HG03025 (cell line): ENCODE measurements at regions not wholly inside any gene's neighbourhood (a gene's known extent, or its start where the extent isn't known, plus 50 kb on each side); places are given as distances from the start of the nearest gene placed in this dataset.

Experiments used
- ATAC-seq: cut with Tn5 transposase; IDR thresholded peaks from one replicate; pipeline ENCODE4 v1.9.1; 2021; ENCODE audit warnings: mild to moderate bottlenecking, moderate library complexity; ENCODE audit not compliant: unreplicated experiment, low FRiP score

DNA sequence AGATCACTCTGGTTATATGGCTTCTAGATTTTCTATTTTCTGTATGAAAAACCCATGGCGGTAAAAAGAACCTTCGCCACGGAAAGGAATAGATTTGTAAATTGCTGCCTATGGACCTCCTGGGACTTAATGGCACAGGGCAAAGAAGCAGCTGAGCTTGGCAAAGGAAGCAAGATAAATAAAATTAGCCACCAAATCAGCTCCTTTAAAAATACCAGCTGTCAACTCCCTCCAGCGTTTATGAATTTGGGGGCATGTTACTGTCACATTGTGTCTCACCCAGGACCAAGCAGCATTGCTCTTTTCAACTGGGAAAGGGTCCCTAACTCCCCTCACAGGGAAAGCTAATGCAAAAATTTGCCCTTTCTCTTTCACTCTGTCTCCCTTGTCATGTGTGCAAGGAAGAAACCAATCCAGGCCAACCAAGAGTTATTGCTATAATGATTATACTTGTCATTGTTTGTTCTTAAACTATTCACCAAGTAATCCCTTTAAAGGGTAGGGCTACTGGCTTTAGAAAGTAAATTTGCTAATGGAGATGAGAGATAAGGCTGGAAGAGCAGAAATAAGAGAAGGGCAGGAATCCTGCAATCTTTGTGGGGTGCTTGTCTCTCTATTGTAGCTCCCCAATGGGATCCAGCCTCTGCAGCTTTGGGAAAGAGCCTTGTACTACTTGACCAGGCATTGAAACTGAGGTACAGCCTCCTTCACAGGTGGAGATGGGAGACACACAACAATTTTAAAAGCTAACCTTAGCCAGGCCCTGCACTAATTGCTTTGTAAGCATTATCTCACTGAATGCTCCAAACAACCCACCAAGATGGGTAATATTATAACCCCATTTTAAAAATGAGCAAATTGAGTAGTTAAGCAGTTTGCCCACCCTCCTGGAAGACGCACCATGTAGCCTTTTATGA, 119.1 kb upstream of the KLF7 start:
- ATAC-seq, result no peak

DNA sequence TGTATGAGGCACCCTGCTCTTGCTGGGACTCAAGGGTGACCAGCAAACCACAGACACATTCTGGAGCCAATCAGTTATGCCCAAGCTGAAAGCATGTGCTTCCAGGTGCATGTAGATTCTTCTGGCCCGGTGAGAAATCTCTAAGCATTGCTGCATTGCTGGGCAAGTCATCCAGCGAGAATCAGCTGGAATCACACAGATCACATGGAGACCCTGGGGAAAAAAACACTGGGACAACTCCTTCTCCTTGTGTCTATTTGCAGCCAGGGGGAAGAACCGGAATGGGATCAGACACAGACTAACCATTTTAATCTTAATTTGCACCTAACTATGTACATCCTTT, 119.7 kb upstream of the KLF7 start:
- ATAC-seq, result no peak

DNA sequence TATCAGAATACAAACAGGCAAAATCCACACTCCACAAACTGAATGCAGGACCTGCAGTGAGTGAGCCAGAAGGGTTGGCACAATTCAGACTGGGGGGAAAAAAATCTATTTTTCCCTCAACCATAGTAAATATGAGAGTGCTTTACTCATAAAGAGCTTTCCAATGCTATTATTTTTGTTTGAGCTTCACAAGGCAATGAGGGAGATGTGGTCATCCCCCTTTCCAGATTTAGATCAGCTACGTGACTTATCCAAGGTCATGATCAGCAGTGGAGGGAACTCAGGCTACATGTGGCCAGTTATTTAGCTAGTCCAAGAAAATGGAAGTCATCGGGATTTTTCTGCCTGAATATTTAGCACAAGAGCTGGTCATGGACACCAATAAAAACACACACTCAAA, 120.4 kb upstream of the KLF7 start:
- no peak for ATAC-seq

DNA sequence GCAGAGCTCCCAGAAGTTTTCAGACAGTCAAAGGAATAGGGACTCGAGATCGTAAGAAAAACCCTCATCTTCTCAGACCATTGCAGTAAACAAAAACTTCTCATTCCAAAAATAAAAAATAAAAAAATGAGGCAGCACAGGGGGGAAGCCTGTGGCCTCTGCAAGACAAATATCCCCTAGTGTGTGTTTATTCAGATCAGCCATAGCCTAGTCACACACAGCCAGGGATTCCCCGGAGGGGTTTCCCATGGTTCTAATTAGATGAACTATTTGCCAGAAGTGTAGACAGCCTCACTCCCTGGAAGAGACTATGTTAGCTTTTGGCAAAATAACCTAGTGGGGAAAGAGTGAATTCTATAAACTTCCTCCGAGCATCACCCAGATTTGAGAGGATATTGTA, 122.9 kb upstream of the KLF7 start:
- ATAC-seq, result no peak

DNA sequence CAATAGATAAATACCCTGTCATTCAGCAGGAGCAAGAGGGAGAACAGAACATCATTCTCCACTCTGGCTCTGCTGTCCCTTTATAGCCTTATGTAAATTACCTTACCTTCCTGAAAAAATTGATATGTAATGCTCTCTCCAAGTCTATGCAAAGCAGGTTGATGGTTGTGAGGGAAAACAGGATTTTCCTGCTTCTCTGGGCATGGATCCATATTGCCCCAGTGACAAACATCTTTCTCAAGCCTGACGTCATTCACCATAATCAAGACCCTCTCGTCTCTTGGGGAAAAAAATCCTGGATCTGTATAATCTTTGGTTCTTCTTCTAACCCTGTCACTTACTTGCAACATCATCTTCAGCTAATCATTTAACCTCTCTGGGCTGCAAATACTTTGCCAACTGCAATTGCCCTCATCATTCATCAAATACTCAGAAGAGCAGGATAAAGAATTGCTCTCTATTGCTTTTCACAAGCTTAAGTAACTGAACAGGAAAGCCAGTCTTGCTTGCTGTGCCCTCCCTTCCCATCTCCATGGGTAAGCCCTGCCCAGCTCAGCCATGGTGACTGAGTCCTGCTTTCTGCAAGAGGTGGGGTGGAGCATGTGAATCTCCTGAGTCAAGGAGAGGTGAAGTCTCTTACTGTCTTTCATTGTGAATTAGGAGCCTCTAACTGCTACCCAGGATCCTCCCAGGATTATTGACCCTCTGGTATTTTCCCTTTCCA, 123.7 kb upstream of the KLF7 start:
- no peak for ATAC-seq

DNA sequence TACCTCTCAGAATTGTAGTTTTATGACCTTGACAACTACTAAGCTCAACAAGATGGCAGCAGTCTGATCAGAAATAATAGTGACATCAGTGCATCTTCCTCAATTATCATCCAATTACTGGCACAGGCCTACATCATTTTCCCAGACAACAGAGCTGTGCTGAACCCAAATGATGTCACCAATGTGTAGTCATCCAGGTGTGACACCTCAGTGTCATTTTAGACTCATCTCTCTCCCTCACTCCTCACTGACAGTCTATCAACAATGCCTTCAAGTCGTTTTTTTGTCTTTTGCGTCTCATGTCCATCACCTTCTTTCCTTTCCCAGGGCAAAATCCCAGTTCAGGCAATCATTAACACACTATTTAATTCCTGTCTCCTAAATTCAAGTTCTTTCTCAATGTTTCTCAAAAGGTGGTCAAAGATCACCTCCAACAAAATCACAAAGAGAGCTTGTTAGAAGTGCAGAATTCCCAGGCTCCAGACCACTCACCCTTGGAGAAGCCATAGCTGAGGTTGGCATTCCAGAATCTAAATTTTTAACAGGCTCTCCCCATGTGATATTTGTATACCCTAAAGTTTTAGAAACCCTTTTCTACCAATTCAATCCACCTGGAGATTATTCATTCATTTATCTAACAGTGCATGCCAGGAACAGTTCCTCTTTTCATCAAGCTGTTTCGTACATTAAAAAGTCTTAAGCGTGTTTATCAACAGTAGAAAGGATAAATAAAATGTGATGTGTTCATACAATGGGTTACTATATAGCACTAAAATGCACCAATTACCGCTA, 125.3 kb upstream of the KLF7 start:
- no peak for ATAC-seq

DNA sequence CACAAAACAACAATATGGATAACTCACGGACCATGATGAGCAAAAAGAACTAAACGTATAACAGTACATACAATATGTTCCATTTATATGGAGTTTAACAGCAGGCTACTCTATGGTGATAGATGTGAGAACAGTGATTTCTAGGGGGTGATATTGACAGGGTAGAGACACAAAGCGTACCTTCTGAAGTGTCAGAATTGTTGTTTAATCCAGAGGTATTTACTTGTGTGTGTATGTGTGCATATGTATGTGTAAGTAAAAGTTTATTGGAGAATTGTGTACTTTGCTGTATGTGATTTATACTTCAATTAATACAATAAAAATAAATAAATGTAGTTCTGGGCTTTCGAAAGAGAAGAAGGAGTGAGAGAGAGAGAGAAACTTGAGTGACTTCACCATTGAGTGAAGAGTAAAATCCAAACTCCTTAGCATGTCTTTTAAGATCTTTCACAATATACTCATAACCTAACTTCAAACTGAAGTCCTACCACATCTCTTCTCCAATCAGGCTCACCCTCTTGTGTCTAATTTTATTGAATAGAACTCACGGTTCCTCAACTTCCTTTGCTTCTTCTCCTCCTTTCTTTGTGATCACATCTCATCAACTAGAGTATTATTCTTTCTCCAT, 126.0 kb upstream of the KLF7 start:
- ATAC-seq, result no peak

DNA sequence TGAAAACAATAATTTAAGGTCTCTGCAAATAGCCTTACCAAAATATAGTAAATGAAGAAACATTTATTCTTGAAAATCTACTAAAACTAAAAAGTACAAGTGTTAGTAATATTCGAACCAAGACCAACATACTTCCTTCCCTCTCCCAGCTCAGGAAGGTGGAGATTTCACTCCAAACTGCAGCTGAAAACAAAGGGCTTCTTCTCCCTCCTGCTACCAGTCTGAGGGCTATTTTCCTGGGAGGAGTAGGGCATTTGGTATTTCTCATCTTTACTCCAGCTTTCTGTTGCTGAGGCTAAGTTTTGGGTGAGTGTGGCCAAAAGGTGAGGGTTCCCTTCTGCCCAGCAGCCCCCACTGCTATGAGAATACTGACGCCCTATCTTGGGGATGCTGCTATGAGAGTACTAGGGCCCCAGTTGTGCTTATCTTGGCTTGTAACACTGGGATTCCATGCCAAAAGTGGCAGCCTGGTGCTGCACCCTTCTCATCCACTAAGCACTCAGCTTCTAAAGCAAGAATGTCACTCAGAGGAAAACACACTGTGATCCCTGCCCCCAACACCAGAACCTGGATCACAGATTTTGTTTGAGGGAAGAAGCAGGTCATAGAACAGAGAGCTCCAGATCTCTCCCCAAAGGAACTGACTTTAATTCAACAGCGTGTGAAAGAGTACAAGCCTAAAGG, 130.7 kb upstream of the KLF7 start:
- no peak for ATAC-seq

DNA sequence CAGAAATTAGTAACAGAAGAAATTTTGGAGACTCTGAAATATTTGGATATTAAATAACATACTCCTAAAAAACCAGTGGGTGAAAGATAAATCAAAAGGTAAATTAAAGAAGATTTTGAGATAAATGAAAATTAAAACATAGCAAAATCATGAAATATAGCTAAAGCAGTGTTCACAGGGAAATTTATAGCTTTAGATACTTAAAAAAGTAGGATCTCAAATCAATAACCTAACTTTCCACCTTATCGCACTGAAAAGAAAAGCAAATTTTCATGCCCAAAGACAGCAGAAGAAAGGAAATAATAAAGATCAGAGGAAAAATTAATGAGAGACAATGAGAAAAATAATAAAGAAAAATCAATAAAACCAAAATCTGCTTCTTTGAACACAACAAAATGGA, 135.1 kb upstream of the KLF7 start:
- no peak for ATAC-seq

DNA sequence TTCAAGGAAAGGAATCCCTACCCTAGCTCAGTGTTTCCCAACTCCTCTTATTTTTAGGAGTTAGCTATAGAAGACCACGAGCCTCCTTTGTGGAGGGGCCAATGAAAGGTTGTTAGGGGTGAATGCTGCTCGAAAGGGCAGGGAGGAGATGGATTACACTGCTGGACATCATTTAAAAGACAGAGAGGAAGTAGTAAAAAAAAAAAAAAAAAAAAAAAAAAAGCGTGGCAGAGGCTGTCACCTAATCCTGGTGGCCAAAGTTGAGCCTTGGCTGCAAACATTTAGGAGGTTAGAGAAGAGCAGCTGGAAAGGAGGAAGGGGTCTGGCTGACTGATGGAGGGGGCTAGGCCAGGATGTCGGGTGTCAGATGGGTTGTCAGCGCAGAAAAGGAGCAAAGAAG, 139.0 kb upstream of the KLF7 start:
- no peak for ATAC-seq

DNA sequence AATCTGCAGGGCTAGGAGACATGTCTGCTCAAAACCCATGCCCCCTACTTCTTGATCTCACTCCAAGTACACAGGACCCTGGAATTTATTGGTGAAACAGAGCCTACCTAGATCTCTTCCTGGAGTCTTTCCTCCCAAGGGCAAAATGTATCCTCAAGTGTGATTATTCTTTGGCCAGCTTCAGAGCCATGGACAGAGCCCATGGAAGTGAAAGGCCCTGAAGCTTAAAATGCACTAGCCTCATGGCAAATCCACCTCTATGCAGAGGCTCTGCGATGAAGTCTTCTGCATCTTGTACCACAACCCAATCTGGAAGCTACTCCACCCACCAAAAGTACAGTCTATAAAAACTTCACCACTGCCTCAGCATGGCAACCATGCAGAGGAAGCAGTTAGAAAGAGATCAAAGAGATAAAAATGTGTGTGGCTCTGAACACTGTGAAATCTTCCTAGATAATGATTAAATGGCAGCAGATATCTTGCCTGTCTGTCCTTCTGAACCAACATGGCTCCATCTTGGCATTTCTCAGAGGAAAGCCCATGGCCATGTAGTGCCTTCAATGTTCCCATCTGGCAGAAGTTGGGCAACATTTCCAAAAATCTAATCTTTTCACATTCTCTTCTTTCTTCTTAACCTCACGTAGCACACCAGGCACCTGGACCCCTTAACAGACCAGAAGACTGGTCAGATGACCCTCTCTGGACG, 142.9 kb upstream of the KLF7 start:
- ATAC-seq, result no peak

DNA sequence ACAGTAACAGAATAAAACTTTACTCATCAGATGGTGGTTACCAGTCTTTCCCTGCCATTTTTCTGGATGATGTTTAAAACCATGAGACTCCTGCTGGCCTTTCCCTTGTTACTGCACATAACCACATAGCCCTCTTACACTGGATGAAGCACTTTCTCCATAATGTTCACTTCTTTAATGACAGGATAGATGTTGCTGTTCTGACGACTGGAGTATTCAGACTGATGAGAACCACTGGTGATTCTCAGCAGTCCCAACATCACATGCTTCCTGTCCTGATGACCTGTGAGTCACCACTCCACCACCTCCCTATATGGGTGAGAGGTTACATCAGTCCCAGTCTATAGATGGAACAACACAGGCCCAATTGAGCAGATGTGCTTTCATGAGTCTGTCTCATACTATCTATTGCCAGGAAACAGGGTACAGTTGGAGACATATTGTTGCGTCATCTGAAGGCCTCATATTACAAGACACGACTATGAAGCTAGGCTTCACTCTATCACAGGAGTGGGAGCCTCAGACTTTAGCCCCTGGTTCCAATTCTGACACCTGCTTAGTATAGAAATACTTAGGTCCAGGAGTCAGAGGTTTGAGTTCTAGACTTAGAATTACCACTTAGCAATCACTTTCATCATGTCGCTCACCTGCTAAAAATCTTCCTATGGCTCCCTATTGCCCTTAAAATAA, 145.7 kb upstream of the KLF7 start:
- no peak for ATAC-seq

DNA sequence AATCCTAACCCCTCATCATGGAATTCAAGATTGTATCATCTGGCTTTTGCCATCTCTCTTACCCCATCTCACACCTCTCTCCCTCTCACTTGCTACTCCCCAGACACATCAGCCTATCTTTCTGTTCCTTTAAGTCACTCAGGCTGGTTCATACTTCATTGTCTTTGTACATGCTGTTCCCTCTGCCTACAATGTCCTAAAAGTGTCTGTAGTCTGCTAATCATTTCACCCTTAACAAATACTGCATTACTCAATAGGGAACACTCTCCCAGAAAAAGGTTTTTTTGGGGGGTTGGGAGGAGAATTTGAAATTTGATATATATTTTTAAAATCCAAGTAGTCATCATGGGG, 146.2 kb upstream of the KLF7 start:
- no peak for ATAC-seq

DNA sequence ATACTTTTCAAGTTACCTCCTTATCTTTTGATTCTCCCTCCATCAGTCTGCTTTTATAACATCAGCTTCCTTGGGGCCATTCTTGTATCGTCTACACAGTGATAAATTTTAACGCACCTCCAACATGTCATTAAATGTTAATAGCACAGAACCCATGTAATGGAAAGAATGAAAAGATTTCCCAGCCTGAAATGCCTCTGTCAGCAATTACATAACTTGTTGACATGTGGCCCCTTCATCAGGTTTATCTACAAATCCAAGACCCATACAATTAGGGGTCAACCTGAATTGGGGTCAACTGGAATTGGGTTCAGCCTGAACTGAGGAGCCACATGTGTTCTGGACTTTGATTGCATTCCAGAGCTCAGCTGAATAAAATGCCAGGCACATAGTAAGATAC, 148.2 kb upstream of the KLF7 start:
- ATAC-seq, result no peak

DNA sequence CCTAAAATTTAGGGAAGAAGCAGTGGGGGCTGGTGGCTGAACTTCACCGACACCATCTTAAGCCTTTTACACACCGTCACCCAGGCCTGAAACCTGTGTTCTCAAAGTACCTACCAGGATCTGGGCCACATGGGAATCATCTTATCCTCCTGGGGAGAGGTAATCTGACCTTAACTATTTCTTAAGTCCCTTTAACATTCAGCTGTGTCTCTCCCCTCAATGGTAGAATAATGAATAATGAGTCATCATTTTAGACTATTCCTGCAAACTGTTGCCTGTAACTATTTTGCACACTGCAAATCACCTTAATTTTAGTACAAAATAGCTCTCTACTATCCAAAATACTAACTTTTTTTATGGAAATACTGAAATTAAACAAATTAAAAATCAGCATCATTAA, 149.4 kb upstream of the KLF7 start:
- ATAC-seq, result no peak

DNA sequence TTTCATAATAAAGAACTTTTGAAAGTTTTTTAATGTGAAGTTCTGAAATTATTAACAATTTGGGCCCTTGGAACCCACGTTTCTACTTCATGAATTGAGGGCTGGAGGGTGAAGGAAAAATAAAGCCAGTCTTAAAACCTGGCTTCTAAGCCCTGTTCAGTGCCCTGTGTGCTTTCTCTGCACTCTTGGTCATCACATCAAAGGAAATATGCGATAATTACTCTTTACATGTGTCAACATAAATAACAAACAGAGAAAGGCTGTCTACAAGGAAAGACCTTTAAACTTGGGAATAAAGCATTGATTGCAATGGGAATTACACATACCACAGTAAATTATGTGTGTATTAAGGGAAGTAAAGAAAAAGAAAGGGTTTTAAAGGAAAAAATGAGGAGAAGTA, 150.7 kb upstream of the KLF7 start:
- no peak for ATAC-seq

DNA sequence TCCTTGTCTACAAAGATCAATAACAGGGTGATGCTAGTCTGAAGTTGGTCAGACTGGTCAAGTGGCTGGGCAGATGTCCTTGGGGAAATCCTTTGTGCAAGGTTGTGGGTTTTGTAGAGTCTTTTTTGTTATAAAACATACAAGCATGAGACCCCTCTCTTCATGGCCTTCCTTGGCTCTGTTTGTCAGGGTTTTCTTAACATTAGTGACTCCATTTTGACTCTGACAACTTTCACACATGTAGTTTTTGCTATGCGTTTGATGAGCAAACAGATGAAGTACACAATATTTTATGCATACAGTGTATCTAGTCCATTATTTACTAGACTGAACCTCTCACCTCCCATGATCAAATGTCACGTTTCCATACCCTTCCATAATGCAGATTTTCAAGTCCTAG, 151.2 kb upstream of the KLF7 start:
- no peak for ATAC-seq

DNA sequence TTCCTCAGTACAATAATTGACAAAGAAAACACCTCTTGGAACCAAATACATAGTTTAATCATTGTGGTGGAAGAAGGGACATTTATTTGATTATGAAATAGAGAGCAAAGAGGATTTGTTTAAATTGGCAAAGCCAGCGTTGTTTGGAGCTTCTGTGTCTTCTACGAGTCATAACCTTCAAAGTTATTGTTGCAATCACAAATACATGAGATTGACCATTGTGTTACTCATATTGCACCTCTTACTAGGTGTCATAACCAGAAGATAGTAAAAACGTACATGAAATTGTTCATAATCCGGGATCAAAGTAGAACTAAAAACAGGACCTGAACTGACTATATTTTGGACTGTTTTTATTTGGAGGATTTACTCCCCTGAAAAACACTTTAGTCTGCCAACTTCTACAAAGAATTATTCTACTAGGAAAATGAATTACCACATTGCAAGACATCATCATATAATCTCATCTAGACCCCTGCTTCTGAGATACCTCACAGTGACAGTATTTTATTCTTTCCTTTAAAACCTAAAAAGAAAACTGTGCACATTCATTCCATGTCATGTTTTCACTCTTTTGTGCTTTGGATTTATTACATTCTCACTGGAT, 151.7 kb upstream of the KLF7 start:
- ATAC-seq, result no peak

DNA sequence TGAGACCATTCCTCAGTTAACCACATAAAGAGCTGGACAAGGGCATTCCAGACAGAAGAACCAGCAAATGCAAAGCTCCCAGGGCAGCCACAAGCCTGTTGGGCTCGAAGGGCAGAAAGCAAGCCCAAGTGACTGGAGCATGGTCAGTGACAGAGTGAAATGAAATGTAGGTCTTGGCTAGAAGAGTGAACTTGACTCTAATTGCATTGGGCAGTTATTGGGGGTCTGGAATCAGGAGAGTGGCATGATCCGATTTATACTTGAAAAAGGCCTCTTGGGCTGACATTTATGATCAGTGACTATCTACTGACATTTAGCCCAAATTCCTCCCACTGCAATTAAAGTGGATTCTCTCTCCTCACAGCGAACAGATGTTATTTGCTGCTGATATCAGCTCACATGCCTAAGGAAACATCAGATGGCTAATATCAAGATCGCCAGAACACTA, 152.5 kb upstream of the KLF7 start:
- no peak for ATAC-seq
